GM12892 (cell line): ENCODE measurements at regions not wholly inside any gene's neighbourhood (a gene's known extent, or its start where the extent isn't known, plus 50 kb on each side); places are given as distances from the start of the nearest gene placed in this dataset.

Experiments used
- DNase-seq: peaks from one replicate; pipeline ENCODE4 v3.0.0; 2011; ENCODE audit not compliant: insufficient read length
- FAIRE-seq: peaks from 2 replicates; lab custom pipeline; 2011; peaks lifted over from hg19 to GRCh38; lab: Jason Lieb, UNC
- POLR2A ChIP-seq: IDR thresholded peaks from 2 replicates; pipeline ENCODE4 v1.6.1; 2011; ENCODE audit warnings: low read depth, low read length, control low read depth
- POLR2AphosphoS5 ChIP-seq: IDR thresholded peaks from 2 replicates; pipeline ENCODE4 v1.6.1; 2011; ENCODE audit warnings: low read depth, low read length, control low read depth
- TAF1 ChIP-seq: IDR thresholded peaks from 2 replicates; pipeline ENCODE4 v1.6.1; 2011; ENCODE audit warnings: low read depth, mild to moderate bottlenecking, control low read depth, low read length, borderline replicate concordance

DNA sequence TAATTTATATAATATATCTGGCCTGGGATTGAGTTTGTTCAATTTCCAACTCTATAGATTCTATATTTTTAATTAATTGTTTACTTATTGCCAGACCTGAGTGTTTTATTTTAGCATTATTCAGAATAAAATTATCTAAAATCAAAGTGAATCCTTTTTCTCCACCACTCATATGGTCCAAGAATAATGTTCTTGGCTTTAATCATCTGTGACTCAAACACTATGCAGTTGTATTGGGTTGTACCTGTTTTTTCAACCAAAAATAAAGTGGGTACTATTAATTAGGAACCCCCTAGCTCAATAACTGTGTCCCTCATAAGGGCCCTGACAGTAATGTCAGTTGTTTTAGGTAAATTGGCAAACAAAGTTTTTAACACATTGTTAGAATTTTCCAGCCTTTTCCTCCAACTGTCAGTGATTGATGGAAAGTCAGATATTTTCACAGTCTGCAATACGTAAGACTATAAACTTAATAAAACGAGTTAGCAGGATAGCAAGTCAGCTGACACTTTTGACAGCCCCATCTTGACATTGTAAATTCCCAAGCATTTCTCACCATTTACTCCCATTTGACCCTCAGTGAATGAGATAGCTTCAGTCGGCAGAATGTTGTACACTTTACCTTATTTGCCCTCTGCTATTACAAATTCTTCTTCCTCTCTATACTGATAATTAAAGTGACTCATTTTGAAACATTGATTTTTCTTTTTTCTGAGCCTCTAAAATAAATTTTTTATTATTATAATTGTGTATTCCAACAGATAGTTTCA lies 587.4 kb downstream of the METTL4 start:
- FAIRE-seq (no peak), DNase-seq (no peak)
- no peak for TF ChIP-seq POLR2A
- TF ChIP-seq TAF1 = no peak
- no peak for TF ChIP-seq POLR2AphosphoS5

DNA sequence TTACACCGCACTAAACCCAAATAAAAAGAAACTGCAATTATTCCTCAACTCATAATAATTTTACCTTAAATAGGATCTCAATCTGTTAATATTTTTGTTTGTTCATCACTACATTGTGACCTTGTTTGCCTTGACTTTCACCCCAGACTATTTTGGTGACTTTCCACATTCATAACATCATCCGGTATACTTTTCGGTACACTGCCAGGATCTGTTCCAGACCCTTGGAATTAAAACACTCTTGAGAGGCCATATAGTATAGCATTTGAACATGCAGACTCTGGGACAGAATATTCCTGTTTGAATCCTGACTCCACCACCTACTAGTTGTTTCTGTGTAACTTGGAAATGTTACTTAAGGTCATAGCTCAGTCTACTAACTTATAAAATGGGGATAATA lies 577.4 kb downstream of the METTL4 start:
- TF ChIP-seq POLR2A (no peak), TAF1 (no peak)
- FAIRE-seq (no peak), DNase-seq (no peak)

DNA sequence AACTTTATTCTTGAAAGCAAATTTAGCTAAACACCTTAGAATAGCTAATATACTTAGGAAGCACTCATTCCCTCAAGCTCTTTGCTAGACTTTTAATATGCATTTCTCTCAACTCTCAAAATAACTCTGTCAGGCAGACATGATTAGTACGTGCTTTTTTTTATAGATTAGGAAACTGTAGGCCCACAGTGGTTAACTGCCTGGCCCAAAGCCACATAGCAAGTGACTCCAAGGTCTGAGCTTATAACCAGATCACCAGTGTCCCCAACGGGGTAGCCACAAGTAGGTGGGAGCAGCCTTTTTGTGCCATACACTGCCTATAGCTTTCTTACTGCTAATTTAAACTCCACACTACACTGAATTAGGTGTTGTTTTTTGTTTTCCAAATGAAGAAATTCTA lies 576.8 kb downstream of the METTL4 start:
- TF ChIP-seq POLR2A (no peak), TAF1 (no peak), POLR2AphosphoS5 (no peak)
- DNase-seq (no peak), FAIRE-seq (no peak)

DNA sequence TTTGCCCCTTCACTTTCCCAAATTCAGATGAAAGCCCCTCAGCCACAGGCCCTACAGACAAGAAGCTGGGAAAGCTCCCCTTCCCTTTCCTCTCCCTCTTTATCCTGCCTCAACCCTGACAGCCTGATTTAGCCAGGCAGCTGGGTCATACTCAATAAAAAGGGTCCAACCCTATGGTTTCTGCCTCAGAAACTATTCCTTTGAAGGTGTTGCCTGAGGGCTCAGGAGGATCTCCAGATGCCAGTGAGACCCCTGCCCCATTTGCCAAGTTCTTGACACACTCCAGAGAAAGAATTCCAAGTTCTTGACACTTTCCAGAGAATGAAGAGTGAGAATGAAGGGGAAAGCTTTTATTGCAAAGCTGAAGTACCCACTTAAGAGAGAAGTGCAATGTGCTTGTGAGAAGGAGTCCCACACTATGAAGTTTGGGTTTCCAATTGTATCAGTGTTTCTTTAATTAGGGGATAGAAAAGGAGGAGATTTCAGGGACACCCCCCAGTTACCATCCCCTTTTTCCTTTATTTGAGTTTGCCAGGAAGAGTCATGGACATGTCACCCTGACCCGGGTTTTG lies 576.2 kb downstream of the METTL4 start:
- DNase-seq (no peak), FAIRE-seq (no peak)
- TF ChIP-seq TAF1 (no peak), POLR2A (no peak), POLR2AphosphoS5 (no peak)

- TF ChIP-seq TAF1 = no peak
- no peak for TF ChIP-seq POLR2A
- TF ChIP-seq POLR2AphosphoS5 = no peak
- no peak for DNase-seq
- no peak for FAIRE-seq
Observed at GRCh38 chr18:1998121-1998520, 573.2 kb downstream of the METTL4 start.

- no peak for FAIRE-seq
- DNase-seq = no peak
- TF ChIP-seq POLR2AphosphoS5 = no peak
- no peak for TF ChIP-seq POLR2A
- no peak for TF ChIP-seq TAF1
Observed at GRCh38 chr18:1999387-1999786, 571.9 kb downstream of the METTL4 start.

DNA sequence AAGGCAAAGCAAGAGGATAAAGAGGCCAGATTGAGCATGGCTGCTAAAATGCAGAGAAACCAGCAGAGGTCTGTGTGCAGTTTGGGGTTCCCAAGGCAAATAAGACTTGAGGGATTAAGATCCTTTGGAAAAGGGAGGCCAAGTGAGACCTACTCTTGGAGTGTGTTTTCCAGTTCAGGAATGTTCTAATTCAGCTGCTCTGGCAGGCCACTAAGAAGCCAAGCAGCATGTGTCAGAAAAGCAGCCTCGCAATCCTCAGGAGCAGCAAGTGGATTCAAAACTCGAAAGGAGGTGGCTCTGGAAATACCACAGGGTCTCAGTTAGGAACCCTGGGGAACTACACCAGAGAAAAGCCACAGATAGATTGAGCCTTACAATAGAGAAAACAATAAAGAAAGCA lies 569.2 kb downstream of the METTL4 start:
- no peak for DNase-seq
- FAIRE-seq = no peak

GRCh38 chr18:2002604-2003003 lies 568.7 kb downstream of the METTL4 start:
- DNase-seq (no peak), FAIRE-seq (no peak)
- TF ChIP-seq POLR2A = no peak
- no peak for TF ChIP-seq TAF1
- no peak for TF ChIP-seq POLR2AphosphoS5

More for the DNA sequence above, 569.2 kb downstream of the METTL4 start:
- TF ChIP-seq TAF1 (no peak), POLR2A (no peak), POLR2AphosphoS5 (no peak)

- TF ChIP-seq POLR2A (no peak), POLR2AphosphoS5 (no peak), TAF1 (no peak)
- DNase-seq = no peak
- no peak for FAIRE-seq
Observed at GRCh38 chr18:2009942-2010697, 561.2 kb downstream of the METTL4 start.

- TF ChIP-seq POLR2A (no peak), POLR2AphosphoS5 (no peak), TAF1 (no peak)
- FAIRE-seq (no peak), DNase-seq (no peak)
Observed at GRCh38 chr18:2027016-2027415, 544.3 kb downstream of the METTL4 start.

DNA sequence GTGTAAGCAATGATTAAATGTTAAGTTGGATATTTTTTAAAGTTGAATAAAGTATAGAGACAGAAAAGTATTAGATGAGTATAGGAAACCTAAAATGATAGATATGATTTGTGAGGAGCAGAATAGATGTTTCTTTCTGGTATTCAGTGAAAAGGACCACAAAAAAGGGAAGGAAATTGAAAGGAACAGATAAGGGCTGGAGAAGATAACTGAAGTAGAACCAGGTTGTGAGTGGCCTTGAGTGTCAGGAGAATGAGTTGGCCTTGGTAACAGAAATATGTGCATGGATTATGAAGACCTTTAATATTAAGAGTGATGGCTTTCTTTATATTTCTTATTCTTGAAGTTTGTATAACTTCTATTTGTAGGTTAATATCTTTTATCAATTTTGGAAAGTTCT lies 543.5 kb downstream of the METTL4 start:
- FAIRE-seq = no peak
- no peak for TF ChIP-seq POLR2AphosphoS5
- DNase-seq = no peak
